Activated CD8-positive, alpha-beta memory T cell treated with anti-CD3 and anti-CD28 coated beads, Interleukin-2, amount 10 ng/mL, durations not matched to agents 7 days and 5 days (primary cell): ENCODE measurements at regions not wholly inside any gene's neighbourhood (a gene's known extent, or its start where the extent isn't known, plus 50 kb on each side); places are given as distances from the start of the nearest gene placed in this dataset.

Experiments
- ATAC-seq: fragments of 150-1000 bp; cut with Tn5 transposase; one replicate; pipeline ENCODE4 v1.10.0; 2021; ENCODE audit warnings: moderate library complexity
- CTCF ChIA-PET: fragments of 350-600 bp; sonication (Branson Sonifier 250); formaldehyde crosslinking; loops from one replicate; lab custom pipeline; 2021; ENCODE audit warnings: antibody characterized with exemption; lab: Charles Lee
- DNase-seq: peaks from one replicate; pipeline ENCODE4 v3.0.0-alpha.2; 2020
- H3K27ac Mint-ChIP-seq: one replicate; pipeline ENCODE4 v1.8.0; 2021; ENCODE audit warnings: mild to moderate bottlenecking, mixed read lengths
- H3K27me3 Mint-ChIP-seq: one replicate; pipeline ENCODE4 v1.8.0; 2021; ENCODE audit warnings: mixed read lengths
- H3K36me3 Mint-ChIP-seq: one replicate; pipeline ENCODE4 v1.8.0; 2021; ENCODE audit warnings: mild to moderate bottlenecking, mixed read lengths
- H3K4me1 Mint-ChIP-seq: one replicate; pipeline ENCODE4 v1.8.0; 2021; ENCODE audit warnings: mixed read lengths
- H3K4me3 Mint-ChIP-seq: one replicate; pipeline ENCODE4 v1.8.0; 2021; ENCODE audit warnings: mild to moderate bottlenecking, moderate library complexity, mixed read lengths
- H3K9me3 Mint-ChIP-seq: one replicate; pipeline ENCODE4 v1.8.0; 2022; ENCODE audit warnings: low read depth, mixed read lengths

DNA sequence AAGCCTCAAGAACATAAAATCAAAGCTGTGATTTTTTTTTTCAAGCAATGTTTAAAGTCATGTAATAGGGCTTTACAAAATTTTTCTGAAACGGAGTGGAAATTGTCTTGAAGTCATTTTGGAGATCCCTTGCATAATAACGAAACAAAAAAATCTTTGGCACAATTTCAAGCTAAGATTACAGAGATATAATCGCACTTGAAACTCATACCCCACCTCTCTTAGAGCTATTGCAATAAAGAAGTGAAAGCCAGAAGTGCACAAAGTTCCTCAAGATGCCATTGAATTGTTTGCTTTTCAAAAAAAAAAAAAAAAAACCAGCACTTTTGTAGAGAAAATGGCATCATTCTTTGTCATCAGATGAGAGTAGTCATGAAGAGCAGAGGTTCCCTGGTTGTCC, 152.3 kb downstream of the PAX3 start:
- Mint-ChIP-seq H3K9me3 (no peaks in the 10 kb centered on the region), H3K27ac (no peak overlapping the region), H3K4me3 (no peak overlapping the region), H3K4me1 (no peaks in the 10 kb centered on the region), H3K36me3 (no peaks in the 10 kb centered on the region), H3K27me3 (no peaks in the 10 kb centered on the region)
- CTCF ChIA-PET: interaction anchor here (0.6 kb wide), 1 partner anchor 26 kb away, joined by 3 read pairs; no protein-coding TSS in a partner anchor
- DNase-seq (no peak), ATAC-seq (no peak)

DNA sequence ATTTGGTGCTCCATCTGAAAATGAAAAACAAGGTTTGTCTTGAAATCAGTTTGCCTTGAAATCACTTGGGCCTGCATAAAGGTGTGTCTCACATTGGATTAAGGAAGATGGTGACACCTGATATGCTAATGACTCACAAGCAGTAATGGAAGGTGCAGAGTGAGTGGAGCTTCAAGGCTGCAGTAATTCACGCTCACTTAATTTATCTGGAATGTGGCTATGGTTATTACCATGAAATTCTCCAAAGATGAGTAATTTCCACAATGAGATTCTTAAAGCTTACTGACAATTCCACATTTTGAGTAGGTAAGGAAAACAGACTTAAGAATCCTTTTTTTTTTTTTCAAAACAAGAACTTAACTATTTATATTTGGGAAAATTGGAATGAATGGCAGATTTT, 156.8 kb downstream of the PAX3 start:
- Mint-ChIP-seq H3K4me1 (no peaks in the 10 kb centered on the region), H3K27me3 (no peaks in the 10 kb centered on the region), H3K9me3 (no peaks in the 10 kb centered on the region), H3K36me3 (no peaks in the 10 kb centered on the region), H3K27ac (no peak overlapping the region), H3K4me3 (no peak overlapping the region)
- DNase-seq (no peak), ATAC-seq (no peak)
- CTCF ChIA-PET: no interaction called here

DNA sequence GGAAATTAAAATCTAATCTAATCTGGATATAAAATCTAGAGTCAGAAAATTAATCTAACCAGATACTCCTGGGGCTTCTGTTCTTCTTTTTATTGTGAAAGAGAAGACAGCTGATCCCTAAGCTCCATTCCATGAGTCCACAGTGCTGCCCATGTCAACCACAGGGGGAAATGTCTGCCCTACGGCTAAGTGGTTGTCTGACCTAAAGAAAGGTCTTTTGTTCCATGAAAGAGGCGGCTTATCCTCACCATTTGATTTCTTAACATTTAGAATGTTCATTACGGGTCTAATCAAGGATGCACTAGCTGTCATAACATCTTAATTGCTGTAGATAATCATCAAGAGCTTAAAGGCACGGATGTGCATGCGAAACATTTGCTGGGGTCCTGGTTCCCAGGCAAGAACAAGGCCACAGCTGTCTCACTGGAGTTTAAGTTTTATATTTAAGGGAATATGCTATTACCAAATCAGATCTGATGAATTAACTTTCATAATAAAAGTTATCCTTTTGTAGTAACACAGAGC, 162.6 kb downstream of the PAX3 start:
- Mint-ChIP-seq H3K27me3 (no peaks in the 10 kb centered on the region), H3K9me3 (peaks cover 2% of the 10 kb centered on the region)
- CTCF ChIA-PET: no interaction called here

DNA sequence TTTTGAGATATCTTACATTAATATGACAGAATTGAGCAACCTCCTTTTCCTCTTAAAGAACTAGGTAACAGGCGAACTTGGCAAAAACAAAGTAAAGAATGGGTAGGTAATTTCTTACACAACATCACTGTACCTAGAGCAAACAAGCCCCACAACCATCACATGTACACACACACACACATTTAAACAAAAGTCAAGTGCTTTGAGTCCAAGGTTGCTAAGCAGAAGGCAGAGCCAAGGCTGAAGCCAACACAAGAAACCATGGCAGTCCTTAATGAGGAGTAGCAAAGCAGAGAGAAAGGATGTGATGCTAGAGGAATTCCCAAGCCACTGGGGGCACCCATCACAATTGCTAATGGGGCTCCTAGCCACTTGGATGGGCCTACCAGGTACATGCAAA, 164.1 kb downstream of the PAX3 start:
- Mint-ChIP-seq H3K4me1 (no peaks in the 10 kb centered on the region), H3K36me3 (no peaks in the 10 kb centered on the region), H3K4me3 (no peak overlapping the region), H3K27ac (no peak overlapping the region), H3K9me3 (peaks cover 2% of the 10 kb centered on the region), H3K27me3 (no peaks in the 10 kb centered on the region)
- CTCF ChIA-PET: no interaction called here
- ATAC-seq (no peak), DNase-seq (no peak)

More for the DNA sequence above, 162.6 kb downstream of the PAX3 start:
- Mint-ChIP-seq H3K4me3 (no peak overlapping the region), H3K4me1 (no peaks in the 10 kb centered on the region), H3K36me3 (no peaks in the 10 kb centered on the region), H3K27ac (no peak overlapping the region)
- DNase-seq: no peak
- no peak for ATAC-seq

DNA sequence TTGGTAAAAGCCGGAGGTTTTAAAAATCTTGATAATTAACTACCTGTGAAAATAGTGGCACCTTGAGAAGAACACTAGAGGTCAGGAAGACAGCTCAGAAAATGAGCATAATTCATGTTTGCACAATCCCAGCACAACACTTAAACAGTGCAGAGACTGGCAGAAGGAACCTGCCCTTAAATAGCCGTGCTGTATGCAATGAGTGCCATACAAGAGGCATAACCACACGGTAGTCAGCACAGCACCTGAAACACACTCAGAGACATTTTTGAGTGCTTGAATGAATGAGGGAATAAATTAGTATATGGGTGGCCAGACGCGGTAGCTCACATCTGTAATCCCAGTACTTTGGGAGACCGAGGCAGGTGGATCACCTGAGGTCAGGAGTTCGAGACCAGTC, 164.9 kb downstream of the PAX3 start:
- H3K4me3 Mint-ChIP-seq: no peak overlapping the region
- no peaks in the 10 kb centered on the region for H3K4me1 Mint-ChIP-seq
- H3K36me3 Mint-ChIP-seq: no peaks in the 10 kb centered on the region
- H3K27ac Mint-ChIP-seq: no peak overlapping the region
- CTCF ChIA-PET: no interaction called here
- DNase-seq (no peak), ATAC-seq (no peak)
- no peaks in the 10 kb centered on the region for H3K27me3 Mint-ChIP-seq
- H3K9me3 Mint-ChIP-seq: peaks cover 2% of the 10 kb centered on the region

DNA sequence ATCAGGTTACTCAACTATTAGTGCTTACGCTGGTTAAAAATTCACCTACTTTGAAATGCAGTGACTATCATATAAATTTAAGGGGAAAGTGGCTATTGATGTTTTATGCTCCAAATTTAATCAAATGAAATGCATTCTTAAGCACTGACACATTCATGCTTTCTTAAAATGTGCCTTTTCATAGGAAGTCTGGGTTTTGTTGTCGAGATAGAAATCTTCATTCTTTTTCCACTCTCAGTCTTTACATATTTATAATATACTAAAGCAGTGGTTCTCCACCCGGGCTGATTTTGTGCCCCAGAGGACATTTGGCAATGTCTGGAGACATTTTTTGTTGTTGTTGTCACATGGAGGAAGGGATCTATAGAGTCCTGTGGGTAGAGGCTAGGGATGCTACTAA, 167.9 kb downstream of the PAX3 start:
- Mint-ChIP-seq H3K4me3 (no peak overlapping the region), H3K27me3 (no peaks in the 10 kb centered on the region), H3K4me1 (no peaks in the 10 kb centered on the region), H3K27ac (no peak overlapping the region), H3K9me3 (no peaks in the 10 kb centered on the region), H3K36me3 (no peaks in the 10 kb centered on the region)
- ATAC-seq (no peak), DNase-seq (no peak)
- CTCF ChIA-PET: no interaction called here

DNA sequence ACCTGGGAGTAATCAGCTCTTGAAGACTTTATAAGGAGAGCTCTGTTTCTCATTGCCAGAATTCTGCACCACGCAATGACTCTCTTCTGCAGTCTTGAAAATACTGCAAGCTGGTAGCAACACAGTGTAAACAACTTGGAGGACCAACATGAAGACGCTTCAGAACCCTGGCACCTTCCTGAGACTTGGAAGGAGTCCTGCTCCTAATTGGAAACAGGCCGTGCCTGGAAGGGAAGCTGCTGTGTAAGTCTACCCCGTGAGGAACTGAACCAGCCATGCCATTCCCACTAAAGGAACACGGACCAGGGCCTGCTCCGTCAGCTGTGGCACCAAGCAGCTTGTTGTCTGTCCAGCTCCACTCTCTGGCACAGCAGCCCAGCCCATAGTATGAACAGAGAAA, 171.1 kb downstream of the PAX3 start:
- H3K27ac Mint-ChIP-seq: no peak overlapping the region
- ATAC-seq (no peak), DNase-seq (no peak)
- H3K36me3 Mint-ChIP-seq: no peaks in the 10 kb centered on the region
- no peaks in the 10 kb centered on the region for H3K4me1 Mint-ChIP-seq
- H3K27me3 Mint-ChIP-seq: no peaks in the 10 kb centered on the region
- CTCF ChIA-PET: no interaction called here
- no peak overlapping the region for H3K4me3 Mint-ChIP-seq
- H3K9me3 Mint-ChIP-seq: no peaks in the 10 kb centered on the region

DNA sequence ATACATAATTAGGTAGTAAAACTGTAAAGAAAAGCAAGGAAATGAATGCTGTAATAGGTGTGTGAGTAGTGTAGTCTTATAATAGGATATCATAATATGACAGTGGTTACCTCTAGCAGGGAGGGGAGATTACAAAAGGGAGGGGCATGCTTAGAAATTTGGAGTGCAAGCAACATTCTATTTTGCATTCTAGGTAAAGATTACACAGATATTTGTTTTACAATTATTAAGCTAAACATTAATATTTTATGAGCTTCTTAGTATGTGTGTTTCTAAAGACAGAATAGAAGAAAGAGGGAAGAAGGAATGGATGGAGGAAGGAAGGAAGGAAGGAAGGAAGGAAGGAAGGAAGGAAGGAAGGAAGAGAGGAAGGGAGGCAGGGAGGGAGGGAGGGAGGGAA, 177.9 kb downstream of the PAX3 start:
- H3K36me3 Mint-ChIP-seq: no peaks in the 10 kb centered on the region
- CTCF ChIA-PET: interaction anchor here (0.6 kb wide), 1 partner anchor 26 kb away, joined by 3 read pairs; no protein-coding TSS in a partner anchor
- H3K4me1 Mint-ChIP-seq: no peaks in the 10 kb centered on the region
- no peaks in the 10 kb centered on the region for H3K27me3 Mint-ChIP-seq
- H3K9me3 Mint-ChIP-seq: no peaks in the 10 kb centered on the region
- no peak overlapping the region for H3K4me3 Mint-ChIP-seq
- DNase-seq (no peak), ATAC-seq (no peak)
- no peak overlapping the region for H3K27ac Mint-ChIP-seq

DNA sequence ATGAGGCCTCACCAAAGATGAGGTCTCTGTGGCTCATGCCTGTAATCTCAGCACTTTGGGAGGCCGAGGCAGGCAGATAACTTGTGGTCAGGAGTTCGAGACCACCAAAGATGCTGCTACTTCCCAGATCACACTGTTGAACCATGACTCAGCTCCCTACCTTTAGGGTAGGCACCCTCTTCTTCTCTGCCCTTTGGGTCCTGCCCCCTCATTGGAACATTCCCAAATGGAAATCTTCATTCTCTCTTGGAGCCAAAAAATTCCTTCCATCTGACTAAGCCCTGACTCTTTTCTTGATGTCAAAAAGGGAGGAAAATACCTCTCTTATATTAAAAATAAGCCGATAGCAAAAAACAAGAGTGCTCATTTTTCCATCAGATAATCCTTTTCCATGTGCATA, 183.5 kb downstream of the PAX3 start:
- Mint-ChIP-seq H3K27me3 (no peaks in the 10 kb centered on the region), H3K9me3 (no peaks in the 10 kb centered on the region), H3K4me3 (no peak overlapping the region), H3K4me1 (no peaks in the 10 kb centered on the region), H3K27ac (no peak overlapping the region), H3K36me3 (no peaks in the 10 kb centered on the region)
- CTCF ChIA-PET: no interaction called here
- no peak for DNase-seq
- ATAC-seq: no peak

DNA sequence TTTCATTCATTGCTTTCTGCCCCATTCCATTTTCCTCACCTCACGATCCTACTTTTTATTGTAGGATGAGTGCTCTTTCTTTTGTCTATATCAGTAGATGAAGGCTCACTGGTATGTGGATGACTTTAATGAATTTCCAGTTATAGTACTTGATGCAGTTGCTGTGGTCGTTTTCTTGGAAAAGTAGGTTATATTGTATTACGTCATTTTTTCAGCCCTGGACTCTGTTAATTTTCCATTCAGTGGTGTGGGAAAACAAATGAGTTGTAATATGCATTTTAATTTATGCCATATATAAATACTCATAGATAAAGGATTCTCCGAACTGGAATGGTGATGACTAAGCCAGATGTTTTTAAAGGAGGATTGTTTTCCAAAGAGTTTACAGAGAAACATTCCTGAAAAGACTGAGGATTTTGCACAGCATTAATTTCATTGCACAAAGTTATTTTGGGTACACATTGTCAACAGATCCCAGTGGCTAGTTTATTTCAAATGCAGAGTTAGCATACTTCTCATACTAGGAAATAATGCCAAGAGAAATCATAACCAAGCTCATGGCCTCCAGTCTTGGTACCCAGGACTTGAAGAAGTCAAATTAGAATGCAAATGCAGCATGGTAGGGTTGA, 189.7 kb downstream of the PAX3 start:
- H3K4me1 Mint-ChIP-seq: no peaks in the 10 kb centered on the region

DNA sequence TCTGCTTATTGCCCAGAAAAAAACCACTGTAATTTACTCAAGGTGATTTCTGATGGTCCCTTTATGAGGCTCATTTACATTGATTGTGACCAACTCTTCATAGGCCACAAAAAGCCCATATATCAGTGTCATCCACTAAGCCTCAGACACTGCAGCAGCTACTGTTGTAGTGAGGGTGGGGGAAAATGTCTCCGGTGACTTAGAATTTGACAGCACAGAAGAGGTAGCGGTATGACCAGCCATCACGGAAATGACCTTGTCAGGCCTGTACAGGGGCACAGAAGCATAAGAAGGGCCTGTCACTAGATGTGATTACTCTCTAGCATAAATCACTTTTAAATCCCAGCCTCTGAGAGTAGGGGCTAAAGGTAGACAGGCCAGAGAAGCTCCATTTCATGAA, 190.3 kb downstream of the PAX3 start:
- Mint-ChIP-seq H3K9me3 (no peaks in the 10 kb centered on the region), H3K4me3 (no peak overlapping the region), H3K36me3 (no peaks in the 10 kb centered on the region), H3K4me1 (no peaks in the 10 kb centered on the region), H3K27me3 (no peaks in the 10 kb centered on the region), H3K27ac (no peak overlapping the region)
- DNase-seq (no peak), ATAC-seq (no peak)
- CTCF ChIA-PET: no interaction called here

More for the DNA sequence above, 189.7 kb downstream of the PAX3 start:
- no peak overlapping the region for H3K27ac Mint-ChIP-seq
- H3K36me3 Mint-ChIP-seq: no peaks in the 10 kb centered on the region
- no peak for ATAC-seq
- H3K9me3 Mint-ChIP-seq: no peaks in the 10 kb centered on the region
- no peaks in the 10 kb centered on the region for H3K27me3 Mint-ChIP-seq
- CTCF ChIA-PET: no interaction called here
- H3K4me3 Mint-ChIP-seq: no peak overlapping the region
- no peak for DNase-seq

DNA sequence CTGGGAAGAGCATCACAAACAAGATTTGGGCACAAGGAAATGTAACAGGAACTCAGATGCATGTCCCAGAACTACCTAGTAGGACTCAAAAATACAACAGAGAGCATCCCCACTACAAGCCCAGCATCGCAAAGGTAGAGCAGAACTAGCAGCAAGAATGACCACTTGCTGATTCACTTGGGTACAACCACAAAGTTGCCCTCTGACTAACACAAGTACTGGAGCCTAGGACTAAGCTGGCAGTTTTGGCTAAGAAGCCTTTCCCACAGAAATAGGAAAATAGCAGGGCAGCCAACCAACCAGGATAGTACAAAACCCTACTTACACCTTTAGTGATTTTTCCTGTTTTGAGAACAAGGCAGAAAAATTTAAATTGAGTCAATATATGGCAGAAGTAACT, 193.8 kb downstream of the PAX3 start:
- no peaks in the 10 kb centered on the region for H3K27me3 Mint-ChIP-seq
- no peak for ATAC-seq
- no peak overlapping the region for H3K27ac Mint-ChIP-seq
- H3K4me1 Mint-ChIP-seq: no peaks in the 10 kb centered on the region
- H3K9me3 Mint-ChIP-seq: no peaks in the 10 kb centered on the region
- H3K4me3 Mint-ChIP-seq: no peak overlapping the region
- H3K36me3 Mint-ChIP-seq: no peaks in the 10 kb centered on the region
- CTCF ChIA-PET: no interaction called here
- no peak for DNase-seq

DNA sequence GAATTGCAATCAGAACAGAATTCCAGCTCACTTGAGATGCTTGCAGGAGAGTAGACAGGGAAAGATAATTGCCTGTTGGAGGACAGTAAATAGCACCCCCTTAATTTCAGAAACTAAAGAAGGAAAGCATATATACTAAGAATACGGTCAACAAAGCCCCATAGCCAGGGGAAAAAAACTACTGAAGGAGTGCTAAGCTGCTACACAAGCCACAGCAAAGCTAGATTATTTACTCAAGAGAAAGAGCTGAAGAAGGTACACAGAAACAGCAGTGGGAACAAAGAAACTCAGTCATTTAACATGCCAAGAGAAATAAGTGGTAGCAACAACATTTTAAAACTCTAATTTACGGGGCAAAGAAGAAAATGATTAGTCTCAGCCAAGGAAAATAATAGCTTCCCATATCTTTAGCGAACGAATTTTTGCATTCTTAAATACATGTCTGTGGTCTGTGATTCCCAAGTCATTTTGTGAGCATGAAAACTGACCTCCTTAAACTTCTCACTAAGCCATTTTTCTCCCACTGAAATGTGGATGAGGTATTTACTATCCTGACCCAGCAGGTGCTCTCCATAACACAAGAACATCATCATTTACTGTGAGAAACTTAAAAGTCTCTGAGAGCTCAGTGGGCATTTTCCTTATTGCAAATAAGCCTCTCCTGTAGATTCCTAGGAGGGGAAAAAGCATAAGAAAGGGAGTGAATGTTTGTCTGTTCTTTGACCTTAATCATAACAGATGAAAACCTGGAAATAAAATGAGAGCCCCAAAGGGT, 196.0 kb downstream of the PAX3 start:
- Mint-ChIP-seq H3K27ac (no peak overlapping the region), H3K9me3 (no peaks in the 10 kb centered on the region), H3K27me3 (no peaks in the 10 kb centered on the region), H3K36me3 (no peaks in the 10 kb centered on the region), H3K4me3 (no peak overlapping the region), H3K4me1 (no peaks in the 10 kb centered on the region)
- DNase-seq (no peak), ATAC-seq (no peak)
- CTCF ChIA-PET: no interaction called here
